B cell (primary cell): ENCODE measurements at regions not wholly inside any gene's neighbourhood (a gene's known extent, or its start where the extent isn't known, plus 50 kb on each side); places are given as distances from the start of the nearest gene placed in this dataset.

Experiments
- ATAC-seq: fragments of 200-7000 bp; cut with Tn5 transposase; one replicate; pipeline ENCODE4 v1.10.0; 2021; ENCODE audit warnings: low read depth, mild to moderate bottlenecking, moderate number of reproducible peaks, moderate library complexity
- CTCF ChIA-PET: fragments of 350-600 bp; sonication (Branson Sonifier 250); formaldehyde crosslinking; loops from one replicate; lab custom pipeline; 2021; ENCODE audit warnings: antibody characterized with exemption, inconsistent platforms; lab: Charles Lee
- POLR2A ChIA-PET: fragments of 350-600 bp; sonication (Branson Sonifier 250); formaldehyde crosslinking; loops from one replicate; lab custom pipeline; 2021; ENCODE audit warnings: antibody characterized with exemption; lab: Charles Lee
- DNase-seq: peaks from one replicate; pipeline ENCODE4 v3.0.0; 2013
- H2AFZ ChIP-seq: 2 replicates; pipeline ENCODE4 v1.6.1; 2012; ENCODE audit warnings: mild to moderate bottlenecking, low read depth, low read length; ENCODE audit not compliant: insufficient read depth, poor library complexity, severe bottlenecking
- H3K27ac ChIP-seq, 2 donors: 1 replicate in 1 of 2; 2 replicates in 1 of 2; pipeline ENCODE4 v1.5.1; 2012 to 2013; ENCODE audit warnings: low read length in 2 of 2, mild to moderate bottlenecking in 2 of 2, moderate library complexity in 1 of 2
- H3K27me3 ChIP-seq, 4 experiments: fragments of 200-600 bp in 1 of 4; sonication (generic) in 1 of 4; replicated peaks in 1 of 4; 1 replicate in 2 of 4; 2 replicates in 2 of 4; pipeline versions ENCODE4 v1.6.1 to v1.7.0; 2013 to 2016; ENCODE audit warnings: low read length in 3 of 4, mild to moderate bottlenecking in 2 of 4, mixed read lengths in 1 of 4, moderate library complexity in 1 of 4; ENCODE audit not compliant: insufficient read depth in 4 of 4, control insufficient read depth in 3 of 4; ENCODE audit errors: control extremely low read depth in 1 of 4
- H3K36me3 ChIP-seq, 2 experiments: replicated peaks in 1 of 2; 1 replicate in 1 of 2; 2 replicates in 1 of 2; pipeline versions ENCODE4 v1.6.1 to v1.7.1; 2013; ENCODE audit warnings: low read length in 1 of 2; ENCODE audit not compliant: insufficient read depth in 2 of 2, control insufficient read depth in 1 of 2; ENCODE audit errors: control extremely low read depth in 1 of 2, extremely low read depth in 1 of 2
- H3K4me1 ChIP-seq, 2 donors: fragments of 200-600 bp in 1 of 2; sonication (generic) in 1 of 2; 1 replicate in 1 of 2; 2 replicates in 1 of 2; pipeline versions ENCODE4 v1.5.1 to v1.6.1; 2013 to 2017; ENCODE audit warnings: low read length in 2 of 2; ENCODE audit not compliant: control insufficient read depth in 2 of 2, insufficient read depth in 2 of 2
- H3K4me2 ChIP-seq: replicated peaks from 2 replicates; pipeline ENCODE3; 2012; ENCODE audit warnings: mild to moderate bottlenecking, low read depth, low read length; ENCODE audit not compliant: poor library complexity, severe bottlenecking
- H3K4me3 ChIP-seq, 5 experiments: fragments of 200-600 bp in 1 of 5; sonication (generic) in 1 of 5; 1 replicate in 3 of 5; 2 replicates in 2 of 5; pipeline versions ENCODE4 v1.5.1 to v1.7.0; 2011 to 2016; ENCODE audit warnings: low read length in 4 of 5, mild to moderate bottlenecking in 4 of 5, low read depth in 2 of 5, control low read depth in 1 of 5, moderate library complexity in 1 of 5; ENCODE audit not compliant: insufficient read depth in 1 of 5; ENCODE audit errors: control extremely low read depth in 1 of 5, extremely low read depth in 1 of 5
- H3K79me2 ChIP-seq: fragments of 200-600 bp; sonication (generic); one replicate; pipeline ENCODE4 v1.6.0; 2016; ENCODE audit warnings: low read length; ENCODE audit not compliant: control insufficient read depth, insufficient read depth
- H3K9ac ChIP-seq: fragments of 200-600 bp; sonication (generic); 2 replicates; pipeline ENCODE4 v1.6.1; 2017; ENCODE audit warnings: mild to moderate bottlenecking, low read length, moderate library complexity
- H3K9me3 ChIP-seq, 3 donors: one replicate each; pipeline versions ENCODE4 v1.6.1 to v1.7.1; 2013; ENCODE audit warnings: low read length in 2 of 3; ENCODE audit not compliant: control insufficient read depth in 2 of 3, insufficient read depth in 1 of 3; ENCODE audit errors: control extremely low read depth in 1 of 3
- H4K20me1 ChIP-seq: 2 replicates; pipeline ENCODE4 v1.6.0; 2012; ENCODE audit warnings: mild to moderate bottlenecking, low read length; ENCODE audit not compliant: insufficient read depth, control insufficient read depth, poor library complexity, severe bottlenecking
- H3K27ac Mint-ChIP-seq: one replicate; pipeline ENCODE4 v1.8.0; 2021; ENCODE audit warnings: mixed read lengths
- H3K27me3 Mint-ChIP-seq: one replicate; pipeline ENCODE4 v1.8.0; 2021; ENCODE audit warnings: mixed read lengths
- H3K4me1 Mint-ChIP-seq: one replicate; pipeline ENCODE4 v1.8.0; 2021; ENCODE audit warnings: mixed read lengths
- H3K4me3 Mint-ChIP-seq: one replicate; pipeline ENCODE4 v1.8.0; 2021; ENCODE audit warnings: mixed read lengths
- H3K9me3 Mint-ChIP-seq: one replicate; pipeline ENCODE4 v1.8.0; 2022; ENCODE audit warnings: mixed read lengths; ENCODE audit not compliant: insufficient read depth
- CTCF ChIP-seq: fragments of 200-600 bp; IDR thresholded peaks from one replicate; pipeline ENCODE4 v1.8.0; 2022; ENCODE audit warnings: antibody characterized with exemption, mild to moderate bottlenecking
- EZH2 ChIP-seq: IDR thresholded peaks from 2 replicates; pipeline ENCODE4 v1.6.1; 2012; ENCODE audit warnings: borderline replicate concordance, low read depth, mild to moderate bottlenecking, moderate library complexity, low read length; ENCODE audit not compliant: insufficient read depth, poor library complexity, severe bottlenecking
- WGBS: methylation state at CpG from one replicate; pipeline ENCODE4 v1.1.5; 2013; ENCODE audit warnings: missing lambda C conversion rate; ENCODE audit not compliant: insufficient coverage; 5-methylcytosine and 5-hydroxymethylcytosine counted together
- intact Hi-C: fragments of 100-400 bp; cut with micrococcal nuclease; formaldehyde crosslinking; loops from one replicate; pipeline ENCODE4 v1.10.0; 2022

GRCh38 chr13:68719815-68720214 lies 1387.8 kb upstream of the ATXN8OS start:
- H3K4me1 Mint-ChIP-seq, result no peaks in the 10 kb centered on the region
- Histone ChIP-seq H3K9ac (no peak overlapping the region), H3K27ac (no peak overlapping the region), H3K4me1 (no peaks in the 10 kb centered on the region), H2AFZ (no peak overlapping the region), H3K27me3 (no peaks in the 10 kb centered on the region), H3K36me3 (no peaks in the 10 kb centered on the region), H3K79me2 (no peaks in the 10 kb centered on the region), H3K9me3 (peaks cover 0 to 2% (median 0%) of the 10 kb centered on the region in 3 donors), H4K20me1 (no peaks in the 10 kb centered on the region), H3K4me2 (no peak overlapping the region), H3K4me3 (no peak overlapping the region)
- H3K4me3 Mint-ChIP-seq, result no peak overlapping the region
- no peak overlapping the region for H3K27ac Mint-ChIP-seq
- ChIA-PET CTCF (no interaction called here), POLR2A (no interaction called here)
- H3K9me3 Mint-ChIP-seq, result peaks cover 6% of the 10 kb centered on the region
- WGBS, result no CpG with 5 or more reads among the region's 3 CpGs
- intact Hi-C loops, result no loop called here
- no peaks in the 10 kb centered on the region for H3K27me3 Mint-ChIP-seq
- DNase-seq (no peak), ATAC-seq (no peak)
- TF ChIP-seq CTCF, result no peak
- TF ChIP-seq EZH2, result no peak

- Histone ChIP-seq H3K36me3 (no peaks in the 10 kb centered on the region), H4K20me1 (no peaks in the 10 kb centered on the region), H3K27me3 (no peaks in the 10 kb centered on the region), H3K4me3 (no peak overlapping the region), H3K4me2 (no peak overlapping the region), H3K9me3 (peaks cover 0 to 2% (median 0%) of the 10 kb centered on the region in 3 donors), H3K9ac (no peak overlapping the region), H3K4me1 (no peaks in the 10 kb centered on the region), H3K27ac (no peak overlapping the region), H2AFZ (no peak overlapping the region), H3K79me2 (no peaks in the 10 kb centered on the region)
- no CpG with 5 or more reads among the region's 2 CpGs for WGBS
- no peaks in the 10 kb centered on the region for H3K27me3 Mint-ChIP-seq
- ChIA-PET POLR2A (no interaction called here), CTCF (no interaction called here)
- intact Hi-C loops, result no loop called here
- no peaks in the 10 kb centered on the region for H3K4me1 Mint-ChIP-seq
- peaks cover 5% of the 10 kb centered on the region for H3K9me3 Mint-ChIP-seq
- DNase-seq (no peak), ATAC-seq (no peak)
- H3K27ac Mint-ChIP-seq, result no peak overlapping the region
- no peak for TF ChIP-seq CTCF
- TF ChIP-seq EZH2, result no peak
- H3K4me3 Mint-ChIP-seq, result no peak overlapping the region
These were observed 1392.0 kb upstream of the ATXN8OS start for GRCh38 chr13:68715651-68716050.
